Suprapubic skin (tissue), 4 donors: ENCODE measurements at regions not wholly inside any gene's neighbourhood (a gene's known extent, or its start where the extent isn't known, plus 50 kb on each side); places are given as distances from the start of the nearest gene placed in this dataset.

Source experiments
- EP300 ChIP-seq: sonication (generic); formaldehyde crosslinking; IDR thresholded peaks from one replicate; pipeline ENCODE4 v1.6.1; 2017; ENCODE audit warnings: antibody characterized with exemption
- POLR2A ChIP-seq, 2 donors: fragments of 450-650 bp; IDR thresholded peaks; one replicate each; pipeline ENCODE4 v1.6.1; 2017; ENCODE audit warnings: antibody characterized with exemption in 2 of 2, mild to moderate bottlenecking in 2 of 2, moderate library complexity in 2 of 2
- POLR2AphosphoS5 ChIP-seq, 3 donors: sonication (generic); formaldehyde crosslinking; IDR thresholded peaks; one replicate each; pipeline ENCODE4 v1.6.1; 2017; ENCODE audit warnings: antibody characterized with exemption in 3 of 3
- TF ChIP-seq, protein P1 (sequence below), 2 donors: fragments of 200-600 bp in 1 of 2; fragments of 450-650 bp in 1 of 2; sonication (generic) in 1 of 2; IDR thresholded peaks; one replicate each; pipeline ENCODE4 v1.5.1; 2016 to 2019; ENCODE audit warnings: antibody characterized with exemption in 2 of 2, mild to moderate bottlenecking in 1 of 2, moderate library complexity in 1 of 2

DNA sequence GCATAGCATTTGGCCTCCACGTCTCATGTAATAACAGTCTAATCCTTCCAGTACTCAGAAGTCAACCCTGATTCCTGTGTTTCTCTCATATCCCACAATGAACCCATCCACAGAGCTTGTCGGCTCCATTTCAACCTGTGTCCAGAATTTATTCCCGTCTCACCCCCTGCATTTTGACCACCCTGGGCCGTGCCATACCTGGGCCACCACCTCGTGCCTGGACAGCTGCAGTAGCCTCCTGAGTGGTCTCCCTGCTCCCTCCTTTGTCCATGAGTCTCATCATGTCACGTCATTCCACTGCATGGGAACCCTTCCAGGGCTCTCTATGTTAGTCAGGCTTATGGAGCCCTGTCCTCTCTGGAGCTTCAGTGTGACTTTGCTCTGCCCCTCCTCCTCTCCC is 670.6 kb downstream of the PTPRU start:
- TF ChIP-seq, protein P1, sequence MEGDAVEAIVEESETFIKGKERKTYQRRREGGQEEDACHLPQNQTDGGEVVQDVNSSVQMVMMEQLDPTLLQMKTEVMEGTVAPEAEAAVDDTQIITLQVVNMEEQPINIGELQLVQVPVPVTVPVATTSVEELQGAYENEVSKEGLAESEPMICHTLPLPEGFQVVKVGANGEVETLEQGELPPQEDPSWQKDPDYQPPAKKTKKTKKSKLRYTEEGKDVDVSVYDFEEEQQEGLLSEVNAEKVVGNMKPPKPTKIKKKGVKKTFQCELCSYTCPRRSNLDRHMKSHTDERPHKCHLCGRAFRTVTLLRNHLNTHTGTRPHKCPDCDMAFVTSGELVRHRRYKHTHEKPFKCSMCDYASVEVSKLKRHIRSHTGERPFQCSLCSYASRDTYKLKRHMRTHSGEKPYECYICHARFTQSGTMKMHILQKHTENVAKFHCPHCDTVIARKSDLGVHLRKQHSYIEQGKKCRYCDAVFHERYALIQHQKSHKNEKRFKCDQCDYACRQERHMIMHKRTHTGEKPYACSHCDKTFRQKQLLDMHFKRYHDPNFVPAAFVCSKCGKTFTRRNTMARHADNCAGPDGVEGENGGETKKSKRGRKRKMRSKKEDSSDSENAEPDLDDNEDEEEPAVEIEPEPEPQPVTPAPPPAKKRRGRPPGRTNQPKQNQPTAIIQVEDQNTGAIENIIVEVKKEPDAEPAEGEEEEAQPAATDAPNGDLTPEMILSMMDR (IDR thresholded peaks at IDR 0.05): no peak
- no peak for TF ChIP-seq POLR2A (IDR thresholded peaks at IDR 0.05)
- no peak for TF ChIP-seq POLR2AphosphoS5 (IDR thresholded peaks at IDR 0.05)
- no peak for TF ChIP-seq EP300
